Smooth muscle cell (in vitro differentiated cells): ENCODE measurements at regions not wholly inside any gene's neighbourhood (a gene's known extent, or its start where the extent isn't known, plus 50 kb on each side); places are given as distances from the start of the nearest gene placed in this dataset.

Experiments used
- DNase-seq: peaks from one replicate; lab custom pipeline; 2025; ENCODE audit not compliant: unreplicated experiment; lab: John Stamatoyannopoulos, UW
- H2AFZ ChIP-seq: fragments of 200-600 bp; sonication (generic); 2 replicates; pipeline ENCODE4 v1.6.0; 2016; ENCODE audit warnings: antibody characterized with exemption, low read depth, mild to moderate bottlenecking
- H3F3A ChIP-seq: fragments of 200-600 bp; sonication (generic); 2 replicates; pipeline ENCODE4 v1.6.0; 2017; ENCODE audit warnings: antibody characterized with exemption, low read depth
- H3K27ac ChIP-seq: fragments of 200-600 bp; sonication (generic); 2 replicates; pipeline ENCODE4 v1.5.1; 2016; ENCODE audit warnings: low read depth, mild to moderate bottlenecking
- H3K27me3 ChIP-seq: fragments of 200-600 bp; sonication (generic); 2 replicates; pipeline ENCODE4 v1.6.1; 2016; ENCODE audit warnings: low read depth, mild to moderate bottlenecking
- H3K36me3 ChIP-seq: fragments of 200-600 bp; sonication (generic); 2 replicates; pipeline ENCODE4 v1.5.1; 2016; ENCODE audit warnings: low read depth
- H3K4me1 ChIP-seq: fragments of 200-600 bp; sonication (generic); 2 replicates; pipeline ENCODE4 v1.5.1; 2016; ENCODE audit warnings: low read depth
- H3K4me2 ChIP-seq: fragments of 200-600 bp; sonication (generic); 2 replicates; pipeline ENCODE4 v1.6.0; 2016; ENCODE audit warnings: mild to moderate bottlenecking
- H3K4me3 ChIP-seq: fragments of 200-600 bp; sonication (generic); 2 replicates; pipeline ENCODE4 v1.5.1; 2016; ENCODE audit warnings: mild to moderate bottlenecking
- H3K79me2 ChIP-seq: fragments of 200-600 bp; sonication (generic); 2 replicates; pipeline ENCODE4 v1.6.0; 2016; ENCODE audit warnings: low read depth, mild to moderate bottlenecking
- H3K9ac ChIP-seq: fragments of 200-600 bp; sonication (generic); 2 replicates; pipeline ENCODE4 v1.6.0; 2016; ENCODE audit warnings: low read depth
- H3K9me3 ChIP-seq: fragments of 200-600 bp; sonication (generic); replicated peaks from 2 replicates; pipeline ENCODE4 v1.5.1; 2016; ENCODE audit warnings: low read depth
- H4K20me1 ChIP-seq: fragments of 200-600 bp; sonication (generic); 2 replicates; pipeline ENCODE4 v1.6.0; 2016; ENCODE audit warnings: low read depth
- CTCF ChIP-seq: fragments of 200-600 bp; sonication (generic); IDR thresholded peaks from 2 replicates; pipeline ENCODE4 v1.5.1; 2017; ENCODE audit warnings: borderline replicate concordance, mild to moderate bottlenecking, antibody characterized with exemption; ENCODE audit not compliant: insufficient read depth, poor library complexity, severe bottlenecking
- WGBS: methylation state at CpG from one replicate; pipeline ENCODE4 v1.1.7; 2016; ENCODE audit warnings: low lambda C conversion rate; 5-methylcytosine and 5-hydroxymethylcytosine counted together

GRCh38 chr5:115402092-115402491 is 105.6 kb upstream of the CCDC112 start:
- Histone ChIP-seq H3K27me3 (no peaks in the 10 kb centered on the region), H2AFZ (no peak overlapping the region), H3K27ac (no peak overlapping the region), H3K79me2 (no peaks in the 10 kb centered on the region), H3K9me3 (no peaks in the 10 kb centered on the region), H3K4me1 (no peaks in the 10 kb centered on the region), H3K4me3 (no peak overlapping the region), H3K9ac (no peak overlapping the region), H3K36me3 (no peaks in the 10 kb centered on the region), H3F3A (no peaks in the 10 kb centered on the region), H4K20me1 (no peaks in the 10 kb centered on the region), H3K4me2 (no peak overlapping the region)
- WGBS = 74% methylated on average over 4 of the region's 4 CpGs
- DNase-seq = no peak
- TF ChIP-seq CTCF = no peak

GRCh38 chr5:115398719-115399118 is 102.3 kb upstream of the CCDC112 start:
- no peaks in the 10 kb centered on the region for H3K79me2 ChIP-seq
- no peaks in the 10 kb centered on the region for H4K20me1 ChIP-seq
- H3K27ac ChIP-seq = no peak overlapping the region
- no peak overlapping the region for H3K9ac ChIP-seq
- no peak for TF ChIP-seq CTCF
- H3K9me3 ChIP-seq = no peaks in the 10 kb centered on the region
- H3F3A ChIP-seq = no peaks in the 10 kb centered on the region
- no peaks in the 10 kb centered on the region for H3K36me3 ChIP-seq
- DNase-seq = no peak
- H2AFZ ChIP-seq = no peak overlapping the region
- no peaks in the 10 kb centered on the region for H3K27me3 ChIP-seq
- no peak overlapping the region for H3K4me2 ChIP-seq
- WGBS = 7% methylated on average over 1 of the region's 1 CpG
- no peaks in the 10 kb centered on the region for H3K4me1 ChIP-seq
- no peak overlapping the region for H3K4me3 ChIP-seq

- peak overlapping the region; percentile 24 for H3K27ac ChIP-seq
- TF ChIP-seq CTCF = no peak
- no peak overlapping the region for H2AFZ ChIP-seq
- H3K4me3 ChIP-seq = no peak overlapping the region
- no peaks in the 10 kb centered on the region for H3K79me2 ChIP-seq
- H3F3A ChIP-seq = no peaks in the 10 kb centered on the region
- no peaks in the 10 kb centered on the region for H4K20me1 ChIP-seq
- WGBS = 30% methylated on average over 2 of the region's 2 CpGs
- no peaks in the 10 kb centered on the region for H3K36me3 ChIP-seq
- H3K4me1 ChIP-seq = no peaks in the 10 kb centered on the region
- peak overlapping the region; percentile 6 for H3K4me2 ChIP-seq
- no peaks in the 10 kb centered on the region for H3K27me3 ChIP-seq
- no peak overlapping the region for H3K9ac ChIP-seq
- no peak for DNase-seq
- no peaks in the 10 kb centered on the region for H3K9me3 ChIP-seq
Measured at GRCh38 chr5:115396688-115397087, 100.2 kb upstream of the CCDC112 start.

- Histone ChIP-seq H3K27ac (peak overlapping the region; percentile 24), H4K20me1 (no peaks in the 10 kb centered on the region), H3K27me3 (no peaks in the 10 kb centered on the region), H3F3A (no peaks in the 10 kb centered on the region), H3K4me1 (no peaks in the 10 kb centered on the region), H3K4me2 (peak overlapping the region; percentile 6), H3K4me3 (no peak overlapping the region), H3K36me3 (no peaks in the 10 kb centered on the region), H3K79me2 (no peaks in the 10 kb centered on the region), H3K9me3 (no peaks in the 10 kb centered on the region), H3K9ac (no peak overlapping the region), H2AFZ (no peak overlapping the region)
- 33% methylated on average over 2 of the region's 2 CpGs for WGBS
- no peak for TF ChIP-seq CTCF
- no peak for DNase-seq
Measured at GRCh38 chr5:115396081-115396480, 99.6 kb upstream of the CCDC112 start.
